Transverse colon (tissue), 4 donors: ENCODE measurements at regions not wholly inside any gene's neighbourhood (a gene's known extent, or its start where the extent isn't known, plus 50 kb on each side); places are given as distances from the start of the nearest gene placed in this dataset.

Source experiments
- CTCF ChIP-seq, 5 experiments: fragments of 200-600 bp in 3 of 5; fragments of 450-650 bp in 2 of 5; sonication (generic) in 3 of 5; IDR thresholded peaks; 1 replicate in 2 of 5; 2 replicates in 3 of 5; pipeline ENCODE4 v1.5.1; 2016 to 2017; ENCODE audit warnings: antibody characterized with exemption in 5 of 5, inconsistent platforms in 3 of 5, mild to moderate bottlenecking in 2 of 5, moderate library complexity in 1 of 5
- POLR2A ChIP-seq: fragments of 450-650 bp; IDR thresholded peaks from one replicate; pipeline ENCODE4 v1.6.1; 2016; ENCODE audit warnings: antibody characterized with exemption, mild to moderate bottlenecking, moderate library complexity
- POLR2AphosphoS5 ChIP-seq, 3 donors: sonication (generic); formaldehyde crosslinking; IDR thresholded peaks; one replicate each; pipeline ENCODE4 v1.6.1; 2016; ENCODE audit warnings: antibody characterized with exemption in 3 of 3

- TF ChIP-seq POLR2AphosphoS5 (IDR thresholded peaks at IDR 0.05) (no peak), CTCF (IDR thresholded peaks at IDR 0.05) (no peak), POLR2A (no peak)
Observed at GRCh38 chr14:95603415-95603814, 68.6 kb downstream of the GLRX5 start.
